HEK293T (cell line): ENCODE measurements at regions not wholly inside any gene's neighbourhood (a gene's known extent, or its start where the extent isn't known, plus 50 kb on each side); places are given as distances from the start of the nearest gene placed in this dataset.

Experiments
- BHLHE40 ChIP-seq: fragments of 450-650 bp; IDR thresholded peaks from 2 replicates; pipeline ENCODE4 v1.6.1; 2016; ENCODE audit warnings: mild to moderate bottlenecking, moderate library complexity, borderline replicate concordance
- ELF4 ChIP-seq: fragments of 450-650 bp; IDR thresholded peaks from 2 replicates; pipeline ENCODE4 v1.6.1; 2017; ENCODE audit warnings: antibody characterized with exemption
- TARDBP ChIP-seq: fragments of 450-650 bp; IDR thresholded peaks from 2 replicates; pipeline ENCODE4 v1.6.1; 2016

DNA sequence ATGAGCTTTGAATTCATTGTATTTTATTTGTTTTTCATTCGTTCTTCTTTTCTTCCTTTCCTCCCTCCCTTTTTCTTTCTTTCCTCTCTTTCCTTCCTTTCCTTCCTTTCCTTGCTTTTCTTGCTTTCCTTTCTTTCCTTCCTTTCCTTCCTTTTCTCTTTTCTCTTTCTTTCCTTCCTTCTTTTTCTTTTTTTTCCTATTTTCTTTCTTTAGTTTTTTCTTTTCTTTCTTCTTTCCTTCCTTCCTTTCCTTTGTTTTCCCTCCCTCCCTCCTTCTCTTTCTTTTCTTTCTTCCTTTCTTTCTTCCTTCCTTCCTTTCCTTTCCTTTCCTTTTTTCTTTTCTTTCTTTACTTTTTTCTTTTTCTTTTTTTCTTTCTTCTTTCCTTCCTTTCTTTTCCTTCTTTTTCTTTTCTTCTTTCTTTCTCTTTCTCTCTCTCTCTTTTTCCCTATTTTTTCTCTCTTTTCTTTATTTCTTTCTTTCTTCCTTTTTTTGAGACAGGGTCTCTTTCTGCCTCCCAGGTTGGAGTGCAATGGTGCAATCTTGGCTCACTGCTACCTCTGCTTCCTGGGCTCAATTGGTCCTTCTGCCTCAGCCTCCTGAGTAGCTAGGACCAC is 357.1 kb upstream of the PRR16 start:
- TF ChIP-seq TARDBP (no peak), ELF4 (no peak), BHLHE40 (no peak)
